ENCODE measurements at regions not wholly inside any gene's neighbourhood (a gene's known extent, or its start where the extent isn't known, plus 50 kb on each side); places are given as distances from the start of the nearest gene placed in this dataset.
"Not testable (repeated sequence)": the region's sequence is repeated elsewhere in the genome, so short reads cannot be mapped to it uniquely, and the experiment has no call there.

DNA sequence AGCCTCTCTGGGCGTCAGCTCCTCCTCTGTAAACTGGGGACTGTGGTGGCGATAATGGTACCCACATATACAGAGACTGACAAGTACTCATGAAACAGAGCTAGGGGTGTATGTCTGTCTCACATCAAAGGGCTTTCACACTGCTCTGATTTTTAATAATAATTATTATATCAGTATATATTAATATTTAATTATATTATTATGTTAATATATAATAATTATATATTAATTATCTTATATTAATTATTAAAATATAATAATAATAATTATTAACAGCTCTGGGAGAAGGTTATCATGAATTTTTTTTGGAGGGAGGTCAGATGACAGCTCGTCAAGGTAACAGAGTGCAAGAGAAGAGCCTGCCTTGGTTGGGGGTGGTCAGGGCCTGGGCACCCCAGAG, 173.6 kb downstream of the NRN1 start:
- no peak overlapping the region for H3K4me3 ChIP-seq
- H3K4me1 ChIP-seq = peaks cover 43 to 64% (median 57%) of the 10 kb centered on the region in 10 experiments
- peak overlapping the region; percentile 57 to 92 (median 81) for H3K4me2 ChIP-seq
- TF ChIP-seq Cebpa-rat (IDR thresholded peaks at IDR 0.05) = no peak
- H3K27ac ChIP-seq = peak overlapping the region in 9 of 11 experiments; percentile 24 to 80 (median 60); a peak in 15 of 22 replicates
- H3K27me3 ChIP-seq = no peaks in the 10 kb centered on the region
- H3K36me3 ChIP-seq = 0 out of 22 replicates have a peak, but pooled peaks cover 0 to 5% (median 0%) of the 10 kb centered on the region in 11 experiments
- peak overlapping the region in 5 of 11 experiments; percentile 3 to 48 (median 21); a peak in 2 of 22 replicates for H3K9ac ChIP-seq
- peaks cover 0 to 17% (median 7%) of the 10 kb centered on the region in 11 experiments; a peak in 15 of 22 replicates for H3K9me3 ChIP-seq (replicated peaks in 1 of 11)
- no peaks in the 10 kb centered on the region for H4K20me1 ChIP-seq

- TF ChIP-seq Cebpa-rat (IDR thresholded peaks at IDR 0.05) = no peak
- Histone ChIP-seq H3K27me3 (no peaks in the 10 kb centered on the region), H3K27ac (peak overlapping the region in 9 of 11 experiments; percentile 24 to 80 (median 60); a peak in 16 of 22 replicates), H3K9ac (peak overlapping the region in 5 of 11 experiments; percentile 3 to 48 (median 21); a peak in 3 of 22 replicates), H3K9me3 (replicated peaks in 1 of 11) (peaks cover 0 to 17% (median 7%) of the 10 kb centered on the region in 11 experiments; a peak in 15 of 22 replicates), H3K4me2 (peak overlapping the region; percentile 57 to 92 (median 81)), H3K4me1 (peaks cover 48 to 68% (median 62%) of the 10 kb centered on the region in 10 experiments), H4K20me1 (no peaks in the 10 kb centered on the region), H3K4me3 (no peak overlapping the region), H3K36me3 (0 out of 22 replicates have a peak, but pooled peaks cover 0 to 5% (median 0%) of the 10 kb centered on the region in 11 experiments)
Measured at GRCh38 chr6:5832668-5833067, 174.1 kb downstream of the NRN1 start.

- not testable (repeated sequence) for H3K36me3 ChIP-seq, H3K27me3 ChIP-seq, H4K20me1 ChIP-seq
- Histone ChIP-seq H3K9ac (peak overlapping the region in 7 of 11 experiments; percentile 36 to 68 (median 56); a peak in 13 of 22 replicates), H3K4me3 (peak overlapping the region in 5 of 10 experiments; percentile 1 to 38 (median 30); a peak in 5 of 20 replicates), H3K9me3 (replicated peaks in 1 of 11) (peaks cover 0 to 16% (median 7%) of the 10 kb centered on the region in 11 experiments; a peak in 15 of 22 replicates), H3K4me2 (peak overlapping the region; percentile 72 to 92 (median 83)), H3K27ac (peak overlapping the region in 9 of 11 experiments; percentile 30 to 81 (median 73); a peak in 18 of 22 replicates), H3K4me1 (peaks cover 56 to 80% (median 73%) of the 10 kb centered on the region in 10 experiments)
Measured at GRCh38 chr6:5831219-5831862, 175.4 kb downstream of the NRN1 start.

DNA sequence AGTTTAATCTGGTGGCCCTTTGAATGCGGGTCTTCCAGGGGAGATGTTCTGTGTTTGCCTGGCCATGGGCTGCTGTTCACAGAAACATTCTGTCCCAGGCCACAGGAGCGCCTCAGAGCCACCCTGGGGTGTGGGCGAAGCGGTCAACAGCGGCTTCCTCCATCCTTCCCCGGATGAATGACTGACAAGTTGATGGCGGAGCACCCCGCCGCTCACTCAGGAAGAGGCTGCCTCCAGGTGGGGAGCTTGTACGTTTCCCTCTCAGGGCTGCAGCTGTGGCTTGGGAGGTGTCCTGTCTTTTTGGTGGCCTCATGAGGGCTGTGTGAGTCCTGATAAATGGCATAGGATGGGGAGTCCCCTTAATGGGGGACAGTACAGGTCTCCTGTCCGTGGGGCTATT, 178.4 kb downstream of the NRN1 start:
- Histone ChIP-seq H3K4me3 (peak overlapping the region in 3 of 10 experiments; percentile 4 to 52 (median 16); a peak in 4 of 20 replicates), H3K27ac (peak overlapping the region in 5 of 11 experiments; percentile 12 to 80 (median 75); a peak in 10 of 22 replicates), H3K27me3 (no peaks in the 10 kb centered on the region), H3K4me2 (peak overlapping the region; percentile 35 to 92 (median 83)), H3K9ac (peak overlapping the region in 4 of 11 experiments; percentile 34 to 72 (median 56); a peak in 8 of 22 replicates), H4K20me1 (no peaks in the 10 kb centered on the region), H3K36me3 (no peaks in the 10 kb centered on the region), H3K9me3 (replicated peaks in 1 of 11) (peaks cover 0 to 4% (median 0%) of the 10 kb centered on the region in 11 experiments; a peak in 4 of 22 replicates), H3K4me1 (peaks cover 52 to 93% (median 73%) of the 10 kb centered on the region in 10 experiments)
- TF ChIP-seq Cebpa-rat (IDR thresholded peaks at IDR 0.05) = no peak

GRCh38 chr6:5827056-5827904, 179.4 kb downstream of the NRN1 start:
- Histone ChIP-seq H3K36me3 (no peaks in the 10 kb centered on the region), H3K9ac (peak overlapping the region in 2 of 11 experiments; percentile 51 to 72; a peak in 4 of 22 replicates), H3K27ac (peak overlapping the region in 6 of 11 experiments; percentile 18 to 80 (median 70); a peak in 10 of 22 replicates), H3K4me3 (peak overlapping the region in 2 of 10 experiments; percentile 16 to 19; a peak in 1 of 20 replicates), H4K20me1 (no peaks in the 10 kb centered on the region), H3K4me1 (peaks cover 42 to 83% (median 64%) of the 10 kb centered on the region in 10 experiments), H3K9me3 (replicated peaks in 1 of 11) (peaks cover under 1 to 12% (median 5%) of the 10 kb centered on the region in 11 experiments; a peak in 17 of 22 replicates), H3K27me3 (no peaks in the 10 kb centered on the region), H3K4me2 (peak overlapping the region; percentile 35 to 92 (median 83))
- TF ChIP-seq Cebpa-rat (IDR thresholded peaks at IDR 0.05) = peak in 2 of 11 experiments; percentile 53 to 67; a peak in 5 of 22 replicates

GRCh38 chr6:5824382-5824983, 182.2 kb downstream of the NRN1 start:
- not testable (repeated sequence) for H3K9ac ChIP-seq, H3K27ac ChIP-seq, H4K20me1 ChIP-seq, H3K36me3 ChIP-seq, H3K27me3 ChIP-seq, H3K4me3 ChIP-seq
- peaks cover 6 to 21% (median 13%) of the 10 kb centered on the region in 11 experiments; a peak in 19 of 22 replicates for H3K9me3 ChIP-seq (replicated peaks in 1 of 11)
- peaks cover 19 to 59% (median 36%) of the 10 kb centered on the region in 10 experiments for H3K4me1 ChIP-seq
- peak overlapping the region in 6 of 11 experiments; percentile 13 to 44 (median 29); a peak in 9 of 22 replicates for H3K4me2 ChIP-seq
